ENCODE measurements at regions not wholly inside any gene's neighbourhood (a gene's known extent, or its start where the extent isn't known, plus 50 kb on each side); places are given as distances from the start of the nearest gene placed in this dataset.

- no peaks in the 10 kb centered on the region for H3K9me3 ChIP-seq (replicated peaks; ENCODE audit: control insufficient read depth, insufficient read depth, low read length)
- H4K20me1 ChIP-seq (ENCODE audit: control insufficient read depth, insufficient read depth) = no peaks in the 10 kb centered on the region
- WGBS (ENCODE audit: insufficient coverage, insufficient replicate concordance, low lambda C conversion rate, missing lambda C conversion rate) = 14% methylated on average over 1 of the region's 1 CpG
- TF ChIP-seq TBL1XR1 (IDR thresholded peaks at IDR 0.05; ENCODE audit: low read depth, low read length) (no peak), HCFC1 (IDR thresholded peaks at IDR 0.05; ENCODE audit: low read length) (no peak), BMI1 (IDR thresholded peaks at IDR 0.05; ENCODE audit: borderline replicate concordance) (no peak), YBX1 (IDR thresholded peaks at IDR 0.05) (no peak), DPF2 (IDR thresholded peaks at IDR 0.05) (no peak), NR2F1 (conservative IDR thresholded peaks at IDR 0.05) (no peak), RUNX3 (IDR thresholded peaks at IDR 0.05; ENCODE audit: low read length) (no peak), IRF4 (IDR thresholded peaks at IDR 0.05; ENCODE audit: low read depth, low read length) (no peak)
- SMC1A ChIA-PET (ENCODE audit: uncharacterized antibody, unreplicated experiment) = no interaction called here
- no TSS peak for BruUV-seq (replicated peaks)
- FAIRE-seq (no peak), DNase-seq (ENCODE audit: low read depth, low spot score) (no peak), ATAC-seq (no peak)
- in situ Hi-C loops (cut with MboI) (no loop called here), intact Hi-C loops (cut with micrococcal nuclease; ENCODE audit: unreplicated experiment) (no loop called here)
- H3K9ac ChIP-seq (ENCODE audit: control insufficient read depth, insufficient read depth, low read length) = no peak overlapping the region
- no peak overlapping the region for H3K27ac ChIP-seq (ENCODE audit: control insufficient read depth, insufficient read depth)
- POLR2A ChIA-PET = no interaction called here
- H3K4me2 ChIP-seq (ENCODE audit: control insufficient read depth, insufficient read depth) = no peak overlapping the region
- RAD21 ChIA-PET (ENCODE audit: unreplicated experiment) = no interaction called here
- H3K4me3 ChIP-seq = no peak overlapping the region
- H3K27me3 ChIP-seq (replicated peaks in 1 of 2; ENCODE audit: control insufficient read depth in 2 of 2, insufficient read depth in 2 of 2, low read length in 1 of 2) = no peaks in the 10 kb centered on the region
- H3K36me3 ChIP-seq (ENCODE audit: control insufficient read depth in 2 of 2, insufficient read depth in 2 of 2, low read length in 1 of 2) = no peaks in the 10 kb centered on the region
- CTCF ChIA-PET = no interaction called here
- H3K79me2 ChIP-seq (ENCODE audit: control insufficient read depth, insufficient read depth, low read length) = no peaks in the 10 kb centered on the region
- no peak overlapping the region for H2AFZ ChIP-seq (ENCODE audit: control insufficient read depth, low read depth, low read length)
- H3K4me1 ChIP-seq (ENCODE audit: control insufficient read depth, insufficient read depth, low read length) = no peaks in the 10 kb centered on the region
Measured at GRCh38 chr5:92652756-92653155, 928.3 kb downstream of the NR2F1-AS1 start.

DNA sequence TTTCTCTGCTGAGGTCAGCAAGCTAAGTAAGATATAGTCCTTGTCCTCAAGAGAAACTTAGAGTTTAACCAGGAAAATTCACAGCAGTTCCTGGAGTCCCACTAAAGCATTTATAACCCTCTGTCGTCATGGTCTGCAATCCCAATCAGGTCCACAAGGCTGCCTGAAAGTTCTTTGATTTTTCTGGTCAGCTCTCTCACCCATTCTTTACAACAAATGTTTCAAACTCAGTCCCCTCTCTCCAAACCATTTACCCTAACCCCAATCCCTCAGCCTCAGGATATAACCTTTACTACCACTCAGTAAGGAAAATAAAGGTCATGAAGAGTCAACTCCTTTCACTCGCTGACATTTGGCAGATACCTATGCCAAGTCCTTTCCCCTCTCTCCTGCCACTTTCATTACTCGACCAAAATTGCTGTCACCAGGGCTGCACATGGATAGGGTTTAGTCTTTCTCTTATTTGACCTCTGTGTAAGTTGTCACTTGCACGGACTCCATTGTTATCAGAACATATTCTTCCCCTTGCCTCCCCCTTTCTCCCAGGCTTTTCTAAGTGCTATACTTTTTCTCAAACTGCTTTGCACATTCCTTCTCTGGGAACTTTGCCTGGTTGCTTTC lies 936.6 kb downstream of the NR2F1-AS1 start:
- no peak for DNase-seq (ENCODE audit: low read depth, low spot score)
- H3K4me2 ChIP-seq (ENCODE audit: control insufficient read depth, insufficient read depth) = no peak overlapping the region
- no TSS peak for BruUV-seq (replicated peaks)
- H3K27ac ChIP-seq (ENCODE audit: control insufficient read depth, insufficient read depth) = no peak overlapping the region
- no peak for ATAC-seq
- no peak for TF ChIP-seq NFIC (IDR thresholded peaks at IDR 0.05; ENCODE audit: low read depth, low read length)
- TF ChIP-seq TAF1 (IDR thresholded peaks at IDR 0.05; ENCODE audit: borderline replicate concordance, low read depth, low read length) = no peak
- TF ChIP-seq NR2C2 (IDR thresholded peaks at IDR 0.05; ENCODE audit: borderline replicate concordance, control insufficient read depth, insufficient read length, low read depth) = no peak
- TF ChIP-seq EZH2 (IDR thresholded peaks at IDR 0.05; ENCODE audit: borderline replicate concordance, control insufficient read depth, low read depth, low read length) = no peak
- TF ChIP-seq CEBPB (IDR thresholded peaks at IDR 0.05; ENCODE audit: borderline replicate concordance in 1 of 2, low read depth in 2 of 2, low read length in 2 of 2) = no peak
- TF ChIP-seq, protein P1, sequence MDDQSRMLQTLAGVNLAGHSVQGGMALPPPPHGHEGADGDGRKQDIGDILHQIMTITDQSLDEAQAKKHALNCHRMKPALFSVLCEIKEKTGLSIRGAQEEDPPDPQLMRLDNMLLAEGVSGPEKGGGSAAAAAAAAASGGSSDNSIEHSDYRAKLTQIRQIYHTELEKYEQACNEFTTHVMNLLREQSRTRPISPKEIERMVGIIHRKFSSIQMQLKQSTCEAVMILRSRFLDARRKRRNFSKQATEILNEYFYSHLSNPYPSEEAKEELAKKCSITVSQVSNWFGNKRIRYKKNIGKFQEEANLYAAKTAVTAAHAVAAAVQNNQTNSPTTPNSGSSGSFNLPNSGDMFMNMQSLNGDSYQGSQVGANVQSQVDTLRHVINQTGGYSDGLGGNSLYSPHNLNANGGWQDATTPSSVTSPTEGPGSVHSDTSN (IDR thresholded peaks at IDR 0.05; ENCODE audit: insufficient replicate concordance, low read depth, low read length) = no peak
- no peak for TF ChIP-seq SUZ12 (IDR thresholded peaks at IDR 0.05; ENCODE audit: unreplicated experiment)
- TF ChIP-seq EED (IDR thresholded peaks at IDR 0.05; ENCODE audit: low read depth) = no peak
- TF ChIP-seq SMARCA5 (IDR thresholded peaks at IDR 0.05) = no peak
- no peak for TF ChIP-seq SIN3A (IDR thresholded peaks at IDR 0.05; ENCODE audit: low read depth, low read length)
- TF ChIP-seq, protein P2, sequence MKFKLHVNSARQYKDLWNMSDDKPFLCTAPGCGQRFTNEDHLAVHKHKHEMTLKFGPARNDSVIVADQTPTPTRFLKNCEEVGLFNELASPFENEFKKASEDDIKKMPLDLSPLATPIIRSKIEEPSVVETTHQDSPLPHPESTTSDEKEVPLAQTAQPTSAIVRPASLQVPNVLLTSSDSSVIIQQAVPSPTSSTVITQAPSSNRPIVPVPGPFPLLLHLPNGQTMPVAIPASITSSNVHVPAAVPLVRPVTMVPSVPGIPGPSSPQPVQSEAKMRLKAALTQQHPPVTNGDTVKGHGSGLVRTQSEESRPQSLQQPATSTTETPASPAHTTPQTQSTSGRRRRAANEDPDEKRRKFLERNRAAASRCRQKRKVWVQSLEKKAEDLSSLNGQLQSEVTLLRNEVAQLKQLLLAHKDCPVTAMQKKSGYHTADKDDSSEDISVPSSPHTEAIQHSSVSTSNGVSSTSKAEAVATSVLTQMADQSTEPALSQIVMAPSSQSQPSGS (IDR thresholded peaks at IDR 0.05; ENCODE audit: low read length) = no peak
- no peaks in the 10 kb centered on the region for H3K9me3 ChIP-seq (replicated peaks; ENCODE audit: control insufficient read depth, insufficient read depth, low read length)
- ChIA-PET POLR2A (no interaction called here), SMC1A (ENCODE audit: uncharacterized antibody, unreplicated experiment) (no interaction called here), RAD21 (ENCODE audit: unreplicated experiment) (no interaction called here), CTCF (no interaction called here)
- in situ Hi-C loops (cut with MboI) = no loop called here
- no peaks in the 10 kb centered on the region for H3K36me3 ChIP-seq (ENCODE audit: control insufficient read depth in 2 of 2, insufficient read depth in 2 of 2, low read length in 1 of 2)
- H2AFZ ChIP-seq (ENCODE audit: control insufficient read depth, low read depth, low read length) = no peak overlapping the region
- WGBS (ENCODE audit: insufficient coverage, insufficient replicate concordance, low lambda C conversion rate, missing lambda C conversion rate) = 4% methylated on average over 4 of the region's 4 CpGs
- no peaks in the 10 kb centered on the region for H3K27me3 ChIP-seq (replicated peaks in 1 of 2; ENCODE audit: control insufficient read depth in 2 of 2, insufficient read depth in 2 of 2, low read length in 1 of 2)
- H3K4me3 ChIP-seq = no peak overlapping the region
- no peaks in the 10 kb centered on the region for H3K79me2 ChIP-seq (ENCODE audit: control insufficient read depth, insufficient read depth, low read length)
- H3K9ac ChIP-seq (ENCODE audit: control insufficient read depth, insufficient read depth, low read length) = no peak overlapping the region
- H3K4me1 ChIP-seq (ENCODE audit: control insufficient read depth, insufficient read depth, low read length) = no peaks in the 10 kb centered on the region
- H4K20me1 ChIP-seq (ENCODE audit: control insufficient read depth, insufficient read depth) = no peaks in the 10 kb centered on the region
- no peak for FAIRE-seq
- intact Hi-C loops (cut with micrococcal nuclease; ENCODE audit: unreplicated experiment) = no loop called here

All from GM12878 (cell line).